ENCODE measurements at regions not wholly inside any gene's neighbourhood (a gene's known extent, or its start where the extent isn't known, plus 50 kb on each side); places are given as distances from the start of the nearest gene placed in this dataset.

DNA sequence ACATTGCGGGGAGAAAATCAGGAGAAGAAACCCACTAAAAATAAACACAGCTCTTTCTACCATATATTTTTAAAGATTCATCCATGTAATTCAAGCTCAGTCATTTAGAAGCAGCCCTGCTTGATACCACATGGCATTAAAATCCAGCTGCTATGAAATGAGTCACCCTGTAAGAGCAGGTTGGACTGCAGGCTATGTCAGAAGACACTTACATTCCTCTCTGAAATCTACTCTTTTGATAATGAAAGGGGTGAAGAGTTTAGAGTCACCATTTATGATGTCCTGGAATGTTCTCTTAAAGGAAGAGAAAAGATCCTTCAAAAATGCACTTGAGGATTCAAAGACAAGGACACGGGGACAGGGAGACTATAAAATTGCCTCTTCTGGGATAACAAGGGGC lies 100.6 kb upstream of the APCDD1 start:
- no peak overlapping the region for H2AFZ ChIP-seq (replicated peaks; ENCODE audit: low read length, poor library complexity)
- peak overlapping the region; percentile 17; the same call in 1 of the 2 replicates for H3K4ac ChIP-seq (ENCODE audit: low read depth, low read length)
- ATAC-seq (ENCODE audit: low read depth) = peak; percentile 88
- H3K27ac ChIP-seq (ENCODE audit: insufficient read depth, low read length) = peak overlapping the region; percentile 34; the same call in 1 of the 2 replicates
- peak overlapping the region; percentile 20; the same call in 1 of the 3 replicates for H2BK15ac ChIP-seq (ENCODE audit: low read depth, low read length)
- no peaks in the 10 kb centered on the region for H3K36me3 ChIP-seq (ENCODE audit: control insufficient read depth, insufficient read depth, low read length)
- no peak overlapping the region for H2AK9ac ChIP-seq (replicated peaks; ENCODE audit: low read depth, low read length, poor library complexity)
- H2BK5ac ChIP-seq (ENCODE audit: low read depth, low read length, poor library complexity, severe bottlenecking) = peak overlapping the region; percentile 60
- peak overlapping the region in 1 of 2 experiments; percentile 42; a peak in 1 of 4 replicates for H4K8ac ChIP-seq (ENCODE audit: low read depth in 2 of 2, low read length in 2 of 2)
- H3K79me1 ChIP-seq (ENCODE audit: low read depth in 1 of 2, low read length in 2 of 2) = no peaks in the 10 kb centered on the region
- no peak overlapping the region for H2AK5ac ChIP-seq (ENCODE audit: low read depth, low read length)
- no peak overlapping the region; the same call in 1 of the 2 replicates for H4K5ac ChIP-seq (ENCODE audit: low read depth, low read length)
- no peaks in the 10 kb centered on the region for H3K9me3 ChIP-seq (ENCODE audit: control insufficient read depth, insufficient read depth, low read length)
- H3K4me2 ChIP-seq (ENCODE audit: low read depth, low read length) = peak overlapping the region; percentile 75
- peak overlapping the region; percentile 91; the same call in 1 of the 2 replicates for H3K14ac ChIP-seq (replicated peaks; ENCODE audit: low read depth, low read length)
- peaks cover 22% of the 10 kb centered on the region for H3K4me1 ChIP-seq (ENCODE audit: control insufficient read depth, insufficient read depth, low read length)
- 60% methylated on average over 1 of the region's 2 CpGs; no CpG with 5 or more reads in 1 of the 2 experiments for WGBS, 2 experiments (ENCODE audit: extremely low coverage in 2 of 2, insufficient read length in 1 of 2)
- peaks cover 23% of the 10 kb centered on the region for H3K9me1 ChIP-seq (ENCODE audit: insufficient read depth, low read length)
- H3K23ac ChIP-seq (ENCODE audit: low read depth, low read length) = 0 out of 2 replicates have a peak overlapping the region, but pooled peaks have one; percentile 18
- H3K56ac ChIP-seq (ENCODE audit: extremely low read depth, insufficient read depth, low read length) = peak overlapping the region; percentile 20; the same call in 1 of the 2 replicates
- CTCF ChIA-PET = interaction anchor here (1.0 kb wide), 1 partner anchor 22 kb away, joined by 3 read pairs; no protein-coding TSS in a partner anchor
- no peak overlapping the region for H3K4me3 ChIP-seq (ENCODE audit: insufficient read depth, low read depth, low read length)
- H4K20me1 ChIP-seq (ENCODE audit: insufficient read depth, low read length) = no peaks in the 10 kb centered on the region
- H4K91ac ChIP-seq (ENCODE audit: insufficient read depth, low read depth, low read length) = peak overlapping the region; percentile 72; the same call in 1 of the 2 replicates
- TF ChIP-seq, protein P1, sequence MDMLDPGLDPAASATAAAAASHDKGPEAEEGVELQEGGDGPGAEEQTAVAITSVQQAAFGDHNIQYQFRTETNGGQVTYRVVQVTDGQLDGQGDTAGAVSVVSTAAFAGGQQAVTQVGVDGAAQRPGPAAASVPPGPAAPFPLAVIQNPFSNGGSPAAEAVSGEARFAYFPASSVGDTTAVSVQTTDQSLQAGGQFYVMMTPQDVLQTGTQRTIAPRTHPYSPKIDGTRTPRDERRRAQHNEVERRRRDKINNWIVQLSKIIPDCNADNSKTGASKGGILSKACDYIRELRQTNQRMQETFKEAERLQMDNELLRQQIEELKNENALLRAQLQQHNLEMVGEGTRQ (IDR thresholded peaks at IDR 0.05; ENCODE audit: low read depth, low read length) = no peak
- no peak for TF ChIP-seq CHD1 (IDR thresholded peaks at IDR 0.05; ENCODE audit: low read depth, low read length)
- peak; percentile 89 for TF ChIP-seq RCOR1 (IDR thresholded peaks at IDR 0.05; ENCODE audit: insufficient replicate concordance, low read length)
- TF ChIP-seq MXI1 (IDR thresholded peaks at IDR 0.05; ENCODE audit: borderline replicate concordance, low read depth, low read length) = 0 out of 2 replicates have a peak, but pooled peaks have one; percentile 60
- peak; percentile 66 for TF ChIP-seq FOS (IDR thresholded peaks at IDR 0.05; ENCODE audit: low read depth, low read length)
- 0 out of 2 replicates have a peak, but pooled peaks have one; percentile 5 for TF ChIP-seq RAD21 (IDR thresholded peaks at IDR 0.05; ENCODE audit: low read length)
- TF ChIP-seq BHLHE40 (IDR thresholded peaks at IDR 0.05; ENCODE audit: low read depth, low read length) = peak; percentile 37; the same call in 1 of the 2 replicates
- dilution Hi-C loops (cut with HindIII; ENCODE audit: low sequenced_read_pairs, unreplicated experiment) (no loop called here), in situ Hi-C loops (cut with MboI; ENCODE audit: low sequenced_read_pairs) (no loop called here), intact Hi-C loops (cut with micrococcal nuclease) (loop anchor here (10.0 kb wide), 1 partner anchor 379 kb away; no protein-coding TSS in a partner anchor)
- peak overlapping the region; percentile 44 for H2BK20ac ChIP-seq (ENCODE audit: low read depth, low read length)
- POLR2A ChIA-PET (ENCODE audit: unreplicated experiment) = no interaction called here
- peak; percentile 95 for DNase-seq
- no TSS peak for BruUV-seq (replicated peaks)
- no peak overlapping the region for H3K9ac ChIP-seq (ENCODE audit: low read depth, low read length)
- peak overlapping the region; percentile 52; the same call in 1 of the 2 replicates for H3K18ac ChIP-seq (ENCODE audit: low read depth, low read length)
- H3K27me3 ChIP-seq (ENCODE audit: control insufficient read depth, insufficient read depth, low read length) = no peaks in the 10 kb centered on the region
- H2BK120ac ChIP-seq (ENCODE audit: low read depth, low read length) = peak overlapping the region; percentile 70; the same call in 1 of the 2 replicates

Data from IMR-90 (cell line).